ENCODE measurements at regions not wholly inside any gene's neighbourhood (a gene's known extent, or its start where the extent isn't known, plus 50 kb on each side); places are given as distances from the start of the nearest gene placed in this dataset.

- TF ChIP-seq POLR2AphosphoS5 (IDR thresholded peaks at IDR 0.05; ENCODE audit: borderline replicate concordance, low read depth, low read length) (no peak), EZH2 (IDR thresholded peaks at IDR 0.05) (no peak), FOXP2 (optimal IDR thresholded peaks at IDR 0.05; ENCODE audit: control extremely low read depth, extremely low read length, insufficient read depth) (no peak)
Observed at GRCh38 chr6:22010102-22010501, 286.7 kb downstream of the PRL start.
